IgD-negative memory B cell (primary cell): ENCODE measurements at regions not wholly inside any gene's neighbourhood (a gene's known extent, or its start where the extent isn't known, plus 50 kb on each side); places are given as distances from the start of the nearest gene placed in this dataset.
"Not testable (repeated sequence)": the region's sequence is repeated elsewhere in the genome, so short reads cannot be mapped to it uniquely, and the experiment has no call there.

Source experiments
- H3K27ac Mint-ChIP-seq, 3 donors: one replicate each; pipeline ENCODE4 v1.8.0; 2020 to 2022; ENCODE audit warnings: mild to moderate bottlenecking in 3 of 3, mixed read lengths in 3 of 3, moderate library complexity in 1 of 3
- H3K27me3 Mint-ChIP-seq: one replicate; pipeline ENCODE4 v1.8.0; 2021; ENCODE audit warnings: mixed read lengths
- H3K36me3 Mint-ChIP-seq: one replicate; pipeline ENCODE4 v1.8.0; 2020; ENCODE audit warnings: mild to moderate bottlenecking, mixed read lengths
- H3K4me1 Mint-ChIP-seq, 3 donors: one replicate each; pipeline ENCODE4 v1.8.0; 2020 to 2022; ENCODE audit warnings: mixed read lengths in 3 of 3, mild to moderate bottlenecking in 1 of 3
- H3K4me3 Mint-ChIP-seq, 4 donors: one replicate each; pipeline ENCODE4 v1.8.0; 2020 to 2022; ENCODE audit warnings: mild to moderate bottlenecking in 4 of 4, mixed read lengths in 4 of 4, moderate library complexity in 3 of 4
- H3K9me3 Mint-ChIP-seq, 3 donors: one replicate each; pipeline ENCODE4 v1.8.0; 2020 to 2021; ENCODE audit warnings: mixed read lengths in 3 of 3, mild to moderate bottlenecking in 1 of 3

- Mint-ChIP-seq H3K36me3 (no peaks in the 10 kb centered on the region), H3K9me3 (no peaks in the 10 kb centered on the region), H3K4me1 (no peaks in the 10 kb centered on the region), H3K4me3 (no peak overlapping the region), H3K27me3 (peaks cover 4% of the 10 kb centered on the region), H3K27ac (no peak overlapping the region)
These were observed 367.8 kb upstream of the UMPS start for GRCh38 chr3:124362455-124362854.

GRCh38 chr3:124363476-124363875, 366.8 kb upstream of the UMPS start:
- Mint-ChIP-seq H3K27ac (no peak overlapping the region), H3K4me1 (no peaks in the 10 kb centered on the region), H3K4me3 (no peak overlapping the region), H3K9me3 (no peaks in the 10 kb centered on the region), H3K36me3 (no peaks in the 10 kb centered on the region), H3K27me3 (peaks cover 4% of the 10 kb centered on the region)

GRCh38 chr3:124364317-124365020, 365.8 kb upstream of the UMPS start:
- peaks cover 4% of the 10 kb centered on the region for H3K27me3 Mint-ChIP-seq
- no peaks in the 10 kb centered on the region for H3K4me1 Mint-ChIP-seq
- H3K9me3 Mint-ChIP-seq, result no peaks in the 10 kb centered on the region
- H3K27ac Mint-ChIP-seq, result no peak overlapping the region
- no peak overlapping the region for H3K4me3 Mint-ChIP-seq
- no peaks in the 10 kb centered on the region for H3K36me3 Mint-ChIP-seq

DNA sequence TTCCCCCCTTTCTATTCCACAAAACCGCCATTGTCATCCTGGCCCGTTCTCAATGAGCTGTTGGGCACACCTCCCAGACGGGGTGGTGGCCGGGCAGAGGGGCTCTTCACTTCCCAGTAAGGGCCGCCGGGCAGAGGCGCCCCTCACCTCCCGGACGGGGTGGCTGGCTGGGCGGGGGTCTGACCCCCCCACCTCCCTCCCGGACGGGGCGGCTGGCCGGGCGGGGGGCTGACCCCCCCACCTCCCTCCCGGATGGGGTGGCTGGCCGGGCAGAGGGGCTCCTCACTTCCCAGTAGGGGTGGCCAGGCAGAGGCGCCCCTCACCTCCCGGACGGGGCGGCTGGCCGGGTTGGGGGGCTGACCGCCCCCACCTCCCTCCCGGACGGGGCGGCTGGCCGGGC, 363.6 kb upstream of the UMPS start:
- H3K27ac Mint-ChIP-seq, H3K4me1 Mint-ChIP-seq, H3K36me3 Mint-ChIP-seq, H3K4me3 Mint-ChIP-seq, H3K27me3 Mint-ChIP-seq, H3K9me3 Mint-ChIP-seq: not testable (repeated sequence)

DNA sequence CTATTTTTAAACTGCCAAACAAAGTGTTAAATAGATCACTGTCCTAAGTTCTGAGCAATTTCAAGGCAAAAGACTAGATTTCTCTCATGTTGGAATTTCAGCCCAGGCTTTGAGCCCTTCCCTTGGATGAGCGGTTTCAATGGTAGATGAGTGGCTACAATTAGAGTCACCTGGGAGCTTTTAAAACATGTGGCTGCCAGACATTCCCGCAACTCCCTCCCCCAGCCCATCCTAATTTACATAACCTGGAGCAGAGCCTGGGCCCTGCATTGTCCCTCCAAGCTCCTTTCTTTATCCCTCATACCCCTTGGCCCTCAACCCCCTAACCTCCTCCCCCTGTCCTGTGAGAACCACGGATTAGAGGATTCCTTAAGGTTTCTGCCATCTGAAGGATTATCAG, 357.5 kb upstream of the UMPS start:
- Mint-ChIP-seq H3K27me3 (peaks cover 6% of the 10 kb centered on the region), H3K36me3 (no peaks in the 10 kb centered on the region), H3K9me3 (peaks cover 0 to 9% (median 0%) of the 10 kb centered on the region in 3 donors), H3K27ac (no peak overlapping the region), H3K4me3 (no peak overlapping the region), H3K4me1 (no peaks in the 10 kb centered on the region)

DNA sequence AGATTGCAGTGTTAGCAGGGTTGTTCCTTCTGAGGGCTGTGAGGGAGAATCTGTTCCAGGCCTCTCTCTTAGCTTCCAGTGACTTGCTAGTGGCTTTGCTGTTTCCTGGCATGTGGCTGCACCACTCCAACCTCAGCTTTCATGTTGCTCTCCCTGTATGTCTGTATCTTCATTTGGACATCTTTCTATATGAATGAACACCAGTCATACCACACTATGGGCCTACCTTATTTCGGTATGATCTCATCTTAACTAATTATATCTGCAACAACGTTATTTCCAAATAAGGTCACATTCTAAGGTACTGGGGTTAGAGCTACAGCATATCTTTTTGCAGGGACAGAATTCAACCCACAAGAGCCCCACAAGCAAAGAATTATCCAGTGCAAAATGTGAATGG, 356.7 kb upstream of the UMPS start:
- Mint-ChIP-seq H3K4me3 (no peak overlapping the region), H3K36me3 (no peaks in the 10 kb centered on the region), H3K27ac (no peak overlapping the region), H3K4me1 (no peaks in the 10 kb centered on the region), H3K9me3 (peaks cover 0 to 9% (median 0%) of the 10 kb centered on the region in 3 donors), H3K27me3 (peaks cover 6% of the 10 kb centered on the region)

- Mint-ChIP-seq H3K36me3 (no peaks in the 10 kb centered on the region), H3K4me3 (no peak overlapping the region), H3K9me3 (peaks cover 0 to 9% (median 0%) of the 10 kb centered on the region in 3 donors), H3K27ac (no peak overlapping the region), H3K4me1 (no peaks in the 10 kb centered on the region), H3K27me3 (peaks cover 6% of the 10 kb centered on the region)
These were observed 355.7 kb upstream of the UMPS start for GRCh38 chr3:124374583-124374982.

DNA sequence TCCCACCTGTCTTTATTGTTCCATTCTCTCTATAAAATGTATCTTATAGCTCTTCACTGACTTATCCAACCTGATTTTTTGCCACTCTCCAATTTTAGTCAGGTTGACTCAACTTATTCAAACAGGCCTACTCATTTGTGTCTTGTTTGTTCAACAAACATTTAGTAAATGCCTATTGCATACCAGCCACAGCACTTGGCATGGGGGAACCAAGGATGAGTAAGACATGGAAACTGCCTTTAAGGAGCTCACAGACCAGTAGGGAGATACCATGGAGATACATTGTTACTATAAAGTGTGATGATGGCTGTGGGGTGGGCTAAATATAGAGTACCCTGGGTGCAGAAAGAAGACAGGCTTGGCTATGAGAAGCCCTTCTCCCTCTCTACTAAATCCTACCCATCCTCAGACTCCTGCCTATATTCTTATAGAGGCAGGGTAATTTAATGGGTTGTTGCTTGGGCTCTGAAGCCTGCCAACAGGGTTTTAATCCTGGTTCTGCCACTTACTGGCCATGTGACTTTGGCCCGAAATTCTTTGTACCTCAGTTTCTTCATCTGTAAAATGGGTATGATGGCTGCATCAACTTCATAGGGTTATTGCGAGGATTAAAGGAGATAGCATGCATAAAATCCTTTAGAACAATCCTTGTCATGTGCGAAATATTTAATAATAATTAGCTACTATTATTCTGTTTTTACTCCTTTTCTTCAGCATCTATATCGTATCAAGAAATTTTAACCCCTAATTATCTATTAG, 348.5 kb upstream of the UMPS start:
- H3K9me3 Mint-ChIP-seq, result no peaks in the 10 kb centered on the region
- H3K27me3 Mint-ChIP-seq, result peaks cover 13% of the 10 kb centered on the region
- H3K36me3 Mint-ChIP-seq, result no peaks in the 10 kb centered on the region
- H3K27ac Mint-ChIP-seq, result no peak overlapping the region
- H3K4me3 Mint-ChIP-seq, result no peak overlapping the region
- no peaks in the 10 kb centered on the region for H3K4me1 Mint-ChIP-seq

- Mint-ChIP-seq H3K4me3 (no peak overlapping the region), H3K27me3 (peaks cover 17% of the 10 kb centered on the region), H3K4me1 (no peaks in the 10 kb centered on the region), H3K36me3 (no peaks in the 10 kb centered on the region), H3K27ac (no peak overlapping the region), H3K9me3 (no peaks in the 10 kb centered on the region)
These were observed 347.2 kb upstream of the UMPS start for GRCh38 chr3:124383051-124383450.

GRCh38 chr3:124383846-124384466, 346.3 kb upstream of the UMPS start:
- H3K4me1 Mint-ChIP-seq, result no peaks in the 10 kb centered on the region
- no peaks in the 10 kb centered on the region for H3K9me3 Mint-ChIP-seq
- peaks cover 17% of the 10 kb centered on the region for H3K27me3 Mint-ChIP-seq
- no peaks in the 10 kb centered on the region for H3K36me3 Mint-ChIP-seq
- no peak overlapping the region for H3K4me3 Mint-ChIP-seq
- no peak overlapping the region for H3K27ac Mint-ChIP-seq

GRCh38 chr3:124384527-124384926, 345.7 kb upstream of the UMPS start:
- no peak overlapping the region for H3K4me3 Mint-ChIP-seq
- H3K9me3 Mint-ChIP-seq, result no peaks in the 10 kb centered on the region
- peaks cover 17% of the 10 kb centered on the region for H3K27me3 Mint-ChIP-seq
- no peak overlapping the region for H3K27ac Mint-ChIP-seq
- no peaks in the 10 kb centered on the region for H3K4me1 Mint-ChIP-seq
- no peaks in the 10 kb centered on the region for H3K36me3 Mint-ChIP-seq

GRCh38 chr3:124385996-124386395, 344.3 kb upstream of the UMPS start:
- H3K4me1 Mint-ChIP-seq, result no peaks in the 10 kb centered on the region
- no peak overlapping the region for H3K4me3 Mint-ChIP-seq
- H3K27me3 Mint-ChIP-seq, result peaks cover 20% of the 10 kb centered on the region
- no peaks in the 10 kb centered on the region for H3K36me3 Mint-ChIP-seq
- no peak overlapping the region for H3K27ac Mint-ChIP-seq
- no peaks in the 10 kb centered on the region for H3K9me3 Mint-ChIP-seq

DNA sequence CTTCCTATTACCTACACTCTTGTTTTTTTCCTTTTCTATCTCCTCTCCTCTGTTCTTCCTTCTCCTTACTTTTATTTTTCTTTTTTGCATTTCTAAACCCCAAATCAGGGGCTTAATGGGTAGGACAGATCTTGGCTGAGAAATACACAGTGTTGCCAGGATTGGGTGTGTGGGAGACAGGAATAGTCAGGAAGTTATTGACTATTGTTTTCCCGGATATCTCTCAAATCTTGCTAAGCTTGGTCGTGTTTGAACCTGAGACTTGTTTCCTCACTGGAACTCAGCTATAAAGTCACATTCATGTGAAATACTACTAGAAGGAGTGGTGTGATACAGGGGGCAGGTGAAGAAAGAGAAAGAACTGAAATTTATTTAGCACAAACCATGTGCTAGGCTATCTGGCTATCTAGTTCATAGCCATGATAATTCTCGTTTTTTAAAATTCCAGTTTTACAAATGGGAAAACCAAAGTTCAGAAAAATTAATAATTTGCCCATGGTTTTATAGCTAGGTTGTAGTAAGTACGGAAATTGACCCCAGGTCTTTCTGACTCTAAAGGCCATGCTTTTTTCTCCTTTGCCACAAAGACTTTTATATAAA, 343.2 kb upstream of the UMPS start:
- Mint-ChIP-seq H3K27ac (no peak overlapping the region), H3K36me3 (no peaks in the 10 kb centered on the region), H3K4me1 (no peaks in the 10 kb centered on the region), H3K4me3 (no peak overlapping the region), H3K27me3 (peaks cover 20% of the 10 kb centered on the region), H3K9me3 (no peaks in the 10 kb centered on the region)

- Mint-ChIP-seq H3K36me3 (no peaks in the 10 kb centered on the region), H3K4me1 (no peaks in the 10 kb centered on the region), H3K4me3 (no peak overlapping the region), H3K27me3 (peaks cover 14% of the 10 kb centered on the region), H3K27ac (no peak overlapping the region), H3K9me3 (peaks cover 0 to 2% (median 0%) of the 10 kb centered on the region in 3 donors)
These were observed 338.5 kb upstream of the UMPS start for GRCh38 chr3:124391774-124392173.

DNA sequence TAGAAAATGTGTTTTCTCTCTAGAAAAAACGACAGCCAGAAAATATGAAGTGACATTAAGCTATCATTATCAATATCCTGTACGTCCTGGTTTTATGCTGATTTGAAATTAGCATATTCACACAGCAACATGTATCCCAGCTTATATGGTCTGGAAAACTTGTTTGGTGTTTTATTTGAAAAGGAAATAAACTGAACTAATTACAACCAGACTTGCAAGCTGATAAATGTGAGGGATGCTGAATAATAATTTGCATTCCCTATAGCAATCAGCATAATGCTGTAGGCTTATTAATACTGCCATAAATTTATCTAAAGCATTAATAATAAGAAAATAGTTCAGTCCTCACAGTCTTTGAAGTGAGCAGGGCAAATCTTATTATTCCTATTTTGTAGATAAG, 336.9 kb upstream of the UMPS start:
- Mint-ChIP-seq H3K36me3 (no peaks in the 10 kb centered on the region), H3K4me1 (no peaks in the 10 kb centered on the region), H3K27me3 (peaks cover 13% of the 10 kb centered on the region), H3K9me3 (peaks cover 0 to 2% (median 0%) of the 10 kb centered on the region in 3 donors), H3K4me3 (no peak overlapping the region), H3K27ac (no peak overlapping the region)
